ENCODE measurements at regions not wholly inside any gene's neighbourhood (a gene's known extent, or its start where the extent isn't known, plus 50 kb on each side); places are given as distances from the start of the nearest gene placed in this dataset.

- TF ChIP-seq, protein P1, sequence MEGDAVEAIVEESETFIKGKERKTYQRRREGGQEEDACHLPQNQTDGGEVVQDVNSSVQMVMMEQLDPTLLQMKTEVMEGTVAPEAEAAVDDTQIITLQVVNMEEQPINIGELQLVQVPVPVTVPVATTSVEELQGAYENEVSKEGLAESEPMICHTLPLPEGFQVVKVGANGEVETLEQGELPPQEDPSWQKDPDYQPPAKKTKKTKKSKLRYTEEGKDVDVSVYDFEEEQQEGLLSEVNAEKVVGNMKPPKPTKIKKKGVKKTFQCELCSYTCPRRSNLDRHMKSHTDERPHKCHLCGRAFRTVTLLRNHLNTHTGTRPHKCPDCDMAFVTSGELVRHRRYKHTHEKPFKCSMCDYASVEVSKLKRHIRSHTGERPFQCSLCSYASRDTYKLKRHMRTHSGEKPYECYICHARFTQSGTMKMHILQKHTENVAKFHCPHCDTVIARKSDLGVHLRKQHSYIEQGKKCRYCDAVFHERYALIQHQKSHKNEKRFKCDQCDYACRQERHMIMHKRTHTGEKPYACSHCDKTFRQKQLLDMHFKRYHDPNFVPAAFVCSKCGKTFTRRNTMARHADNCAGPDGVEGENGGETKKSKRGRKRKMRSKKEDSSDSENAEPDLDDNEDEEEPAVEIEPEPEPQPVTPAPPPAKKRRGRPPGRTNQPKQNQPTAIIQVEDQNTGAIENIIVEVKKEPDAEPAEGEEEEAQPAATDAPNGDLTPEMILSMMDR (conservative IDR thresholded peaks at IDR 0.05) = no peak
- TF ChIP-seq ZFX (IDR thresholded peaks at IDR 0.05) = no peak
Observed at GRCh38 chr13:47843005-47843404, 158.1 kb downstream of the SUCLA2 start.

Data from C4-2B (cell line).